ENCODE measurements at regions not wholly inside any gene's neighbourhood (a gene's known extent, or its start where the extent isn't known, plus 50 kb on each side); places are given as distances from the start of the nearest gene placed in this dataset.
"Not testable (repeated sequence)": the region's sequence is repeated elsewhere in the genome, so short reads cannot be mapped to it uniquely, and the experiment has no call there.

GRCh38 chrX:9349572-9350494, 115.0 kb upstream of the TBL1X start:
- DNase-seq: no peak

- no peak for DNase-seq
Measured at GRCh38 chrX:9351126-9351525, 113.7 kb upstream of the TBL1X start.

- DNase-seq: no peak
Measured at GRCh38 chrX:9352243-9352642, 112.6 kb upstream of the TBL1X start.

GRCh38 chrX:9352694-9353411, 112.0 kb upstream of the TBL1X start:
- DNase-seq: no peak

- DNase-seq: no peak
Measured at GRCh38 chrX:9354918-9355317, 109.9 kb upstream of the TBL1X start.

GRCh38 chrX:9355739-9356138, 109.1 kb upstream of the TBL1X start:
- DNase-seq: no peak

- DNase-seq: no peak
Measured at GRCh38 chrX:9356846-9357245, 108.0 kb upstream of the TBL1X start.

GRCh38 chrX:9357518-9358114, 107.2 kb upstream of the TBL1X start:
- no peak for DNase-seq

- no peak for DNase-seq
Measured at GRCh38 chrX:9362363-9362928, 102.4 kb upstream of the TBL1X start.

- no peak for DNase-seq
Measured at GRCh38 chrX:9367421-9367820, 97.4 kb upstream of the TBL1X start.

- DNase-seq: no peak
Measured at GRCh38 chrX:9368262-9368661, 96.6 kb upstream of the TBL1X start.

- no peak for DNase-seq
Measured at GRCh38 chrX:9369802-9370291, 95.0 kb upstream of the TBL1X start.

GRCh38 chrX:9370893-9371292, 94.0 kb upstream of the TBL1X start:
- DNase-seq: no peak

GRCh38 chrX:9372866-9373265, 92.0 kb upstream of the TBL1X start:
- DNase-seq: no peak

GRCh38 chrX:9373789-9374188, 91.1 kb upstream of the TBL1X start:
- no peak for DNase-seq

GRCh38 chrX:9374555-9374954, 90.3 kb upstream of the TBL1X start:
- no peak for DNase-seq

- DNase-seq: no peak
Measured at GRCh38 chrX:9376111-9376510, 88.7 kb upstream of the TBL1X start.

GRCh38 chrX:9377216-9377615, 87.6 kb upstream of the TBL1X start:
- DNase-seq: not testable (repeated sequence)

- no peak for DNase-seq
Measured at GRCh38 chrX:9378980-9379696, 85.7 kb upstream of the TBL1X start.

GRCh38 chrX:9379697-9380551, 84.9 kb upstream of the TBL1X start:
- peak in 1 of 2 experiments; percentile 14 for DNase-seq

GRCh38 chrX:9383655-9384054, 81.2 kb upstream of the TBL1X start:
- DNase-seq: no peak

- DNase-seq: no peak
Measured at GRCh38 chrX:9388450-9388849, 76.4 kb upstream of the TBL1X start.
